OCI-LY7 (cell line): ENCODE measurements at regions not wholly inside any gene's neighbourhood (a gene's known extent, or its start where the extent isn't known, plus 50 kb on each side); places are given as distances from the start of the nearest gene placed in this dataset.

Experiments
- BruUV-seq: library from RNA; stranded (reverse); fragments of 400-500 nt; replicated peaks from 2 replicates; lab custom pipeline; 2021; lab: Mats Ljungman, UMichigan
- CTCF ChIA-PET: fragments of 300-600 bp; sonication (Branson Sonifier 250); formaldehyde crosslinking; loops from one replicate; lab custom pipeline; 2022; ENCODE audit warnings: antibody characterized with exemption; ENCODE audit not compliant: unreplicated experiment; lab: Charles Lee
- POLR2A ChIA-PET: fragments of 300-600 bp; sonication (Branson Sonifier 250); formaldehyde crosslinking; loops from one replicate; lab custom pipeline; 2022; ENCODE audit warnings: antibody characterized with exemption; lab: Charles Lee
- DNase-seq: peaks from one replicate; pipeline ENCODE4 v3.0.0-alpha.2; 2015; ENCODE audit warnings: low spot score
- H2AFZ ChIP-seq: fragments of 200-600 bp; sonication (generic), shearing (Covaris generic); 2 replicates; pipeline ENCODE4 v1.6.1; 2014; ENCODE audit warnings: mild to moderate bottlenecking, antibody characterized with exemption, low read length, moderate library complexity
- H3K27ac ChIP-seq: fragments of 200-600 bp; sonication (generic); 2 replicates; pipeline ENCODE4 v1.5.1; 2014; ENCODE audit warnings: mixed run types, low read depth, mild to moderate bottlenecking, moderate library complexity, low read length, inconsistent platforms; ENCODE audit not compliant: poor library complexity, severe bottlenecking
- H3K36me3 ChIP-seq: fragments of 200-600 bp; sonication (generic); 2 replicates; pipeline ENCODE4 v1.6.1; 2014; ENCODE audit warnings: mild to moderate bottlenecking, antibody characterized with exemption, low read length, moderate library complexity, mixed read lengths; ENCODE audit not compliant: insufficient read depth
- H3K4me1 ChIP-seq: fragments of 200-600 bp; sonication (generic); 2 replicates; pipeline ENCODE4 v1.5.1; 2014; ENCODE audit warnings: mild to moderate bottlenecking, low read length; ENCODE audit not compliant: insufficient read depth, poor library complexity, severe bottlenecking
- H3K4me2 ChIP-seq: fragments of 200-600 bp; sonication (generic); 2 replicates; pipeline ENCODE4 v1.6.1; 2014; ENCODE audit warnings: mild to moderate bottlenecking, low read length
- H3K4me3 ChIP-seq: fragments of 200-600 bp; sonication (generic); 2 replicates; pipeline ENCODE4 v1.5.1; 2014; ENCODE audit warnings: mild to moderate bottlenecking, low read depth, low read length; ENCODE audit not compliant: poor library complexity, severe bottlenecking
- H3K79me2 ChIP-seq: fragments of 200-600 bp; sonication (generic); 2 replicates; pipeline ENCODE4 v1.6.1; 2016; ENCODE audit warnings: low read depth, mild to moderate bottlenecking, low read length, moderate library complexity, mixed read lengths; ENCODE audit not compliant: insufficient read depth
- H3K9me2 ChIP-seq: fragments of 200-600 bp; sonication (generic); 2 replicates; pipeline ENCODE4 v1.6.1; 2016; ENCODE audit warnings: mild to moderate bottlenecking, low read length, mixed read lengths; ENCODE audit not compliant: insufficient read depth
- H3K9me3 ChIP-seq: fragments of 200-600 bp; sonication (generic); 2 replicates; pipeline ENCODE4 v1.6.1; 2014; ENCODE audit warnings: mild to moderate bottlenecking, mixed run types, low read length, mixed read lengths
- H4K20me1 ChIP-seq: fragments of 200-600 bp; sonication (generic); 2 replicates; pipeline ENCODE4 v1.6.1; 2014; ENCODE audit warnings: mild to moderate bottlenecking, antibody characterized with exemption, low read length, moderate library complexity, mixed read lengths; ENCODE audit not compliant: insufficient read depth
- EZH2phosphoT487 ChIP-seq: fragments of 200-600 bp; sonication (generic); IDR thresholded peaks from 2 replicates; pipeline ENCODE4 v1.6.1; 2018; ENCODE audit warnings: low read depth, borderline replicate concordance, mild to moderate bottlenecking, mixed run types, antibody characterized with exemption, low read length, moderate library complexity, mixed read lengths
- intact Hi-C: fragments of 100-400 bp; cut with micrococcal nuclease; formaldehyde crosslinking; loops from one replicate; pipeline ENCODE4 v1.10.0; 2022; ENCODE audit not compliant: unreplicated experiment
- TF ChIP-seq, protein P1 (sequence below): fragments of 200-600 bp; sonication (generic); conservative IDR thresholded peaks from 2 replicates; pipeline ENCODE4 v1.5.1; 2014; ENCODE audit warnings: mild to moderate bottlenecking, antibody characterized with exemption, low read length, moderate library complexity, mixed read lengths

DNA sequence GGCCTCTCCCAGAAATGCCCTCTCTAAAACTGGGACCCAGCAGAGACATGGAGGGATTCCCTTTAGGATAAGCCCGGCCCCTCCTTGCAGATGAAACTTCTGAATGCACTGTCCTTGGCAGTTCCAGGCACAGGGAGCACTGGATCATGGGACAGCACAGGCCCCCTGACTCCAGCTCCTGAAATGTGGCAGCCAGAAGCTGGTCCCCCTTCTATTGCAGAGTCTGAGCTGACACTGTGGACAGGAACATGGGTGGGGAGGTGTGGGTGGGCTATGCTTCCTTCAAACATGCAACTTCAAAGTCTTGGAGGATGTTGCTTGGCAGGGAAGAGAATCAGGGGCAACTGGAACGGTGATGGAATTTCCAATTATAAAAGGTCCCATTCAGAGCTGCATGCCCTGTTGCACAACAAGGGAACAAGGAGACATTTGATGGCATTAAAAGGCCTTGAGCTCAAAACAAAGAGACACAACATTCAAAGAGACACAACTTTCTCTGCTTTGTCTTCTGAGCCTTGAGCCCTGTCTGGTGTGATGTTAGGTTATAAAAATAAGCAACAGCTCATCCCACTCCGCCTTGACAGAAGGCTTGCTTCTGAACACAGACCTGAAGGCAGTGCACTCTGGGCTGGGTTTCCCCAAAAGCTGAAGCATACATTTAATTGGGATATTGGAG lies 239.0 kb downstream of the OSR1 start:
- no peak for TF ChIP-seq EZH2phosphoT487
- TF ChIP-seq, protein P1, sequence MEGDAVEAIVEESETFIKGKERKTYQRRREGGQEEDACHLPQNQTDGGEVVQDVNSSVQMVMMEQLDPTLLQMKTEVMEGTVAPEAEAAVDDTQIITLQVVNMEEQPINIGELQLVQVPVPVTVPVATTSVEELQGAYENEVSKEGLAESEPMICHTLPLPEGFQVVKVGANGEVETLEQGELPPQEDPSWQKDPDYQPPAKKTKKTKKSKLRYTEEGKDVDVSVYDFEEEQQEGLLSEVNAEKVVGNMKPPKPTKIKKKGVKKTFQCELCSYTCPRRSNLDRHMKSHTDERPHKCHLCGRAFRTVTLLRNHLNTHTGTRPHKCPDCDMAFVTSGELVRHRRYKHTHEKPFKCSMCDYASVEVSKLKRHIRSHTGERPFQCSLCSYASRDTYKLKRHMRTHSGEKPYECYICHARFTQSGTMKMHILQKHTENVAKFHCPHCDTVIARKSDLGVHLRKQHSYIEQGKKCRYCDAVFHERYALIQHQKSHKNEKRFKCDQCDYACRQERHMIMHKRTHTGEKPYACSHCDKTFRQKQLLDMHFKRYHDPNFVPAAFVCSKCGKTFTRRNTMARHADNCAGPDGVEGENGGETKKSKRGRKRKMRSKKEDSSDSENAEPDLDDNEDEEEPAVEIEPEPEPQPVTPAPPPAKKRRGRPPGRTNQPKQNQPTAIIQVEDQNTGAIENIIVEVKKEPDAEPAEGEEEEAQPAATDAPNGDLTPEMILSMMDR, result no peak
- no TSS peak for BruUV-seq
- no peak overlapping the region for H3K4me2 ChIP-seq
- H3K4me3 ChIP-seq, result no peak overlapping the region
- H3K36me3 ChIP-seq, result no peaks in the 10 kb centered on the region
- no peak overlapping the region for H2AFZ ChIP-seq
- H3K9me3 ChIP-seq, result no peaks in the 10 kb centered on the region
- intact Hi-C loops, result loop anchor here (10.0 kb wide), 1 partner anchor 235 kb away; no protein-coding TSS in a partner anchor
- H4K20me1 ChIP-seq, result no peaks in the 10 kb centered on the region
- H3K27ac ChIP-seq, result no peak overlapping the region
- no peaks in the 10 kb centered on the region for H3K9me2 ChIP-seq
- no peaks in the 10 kb centered on the region for H3K4me1 ChIP-seq
- no peaks in the 10 kb centered on the region for H3K79me2 ChIP-seq
- ChIA-PET POLR2A (no interaction called here), CTCF (no interaction called here)
- DNase-seq, result no peak

GRCh38 chr2:19116918-19117317 lies 241.5 kb downstream of the OSR1 start:
- TF ChIP-seq EZH2phosphoT487, result no peak
- TF ChIP-seq, protein P1, result no peak
- Histone ChIP-seq H3K9me3 (no peaks in the 10 kb centered on the region), H3K36me3 (no peaks in the 10 kb centered on the region), H3K79me2 (no peaks in the 10 kb centered on the region), H3K4me2 (no peak overlapping the region), H2AFZ (no peak overlapping the region), H3K4me3 (no peak overlapping the region), H3K27ac (no peak overlapping the region), H4K20me1 (no peaks in the 10 kb centered on the region), H3K4me1 (no peaks in the 10 kb centered on the region), H3K9me2 (no peaks in the 10 kb centered on the region)
- intact Hi-C loops, result loop anchor here (10.0 kb wide), 1 partner anchor 232 kb away; no protein-coding TSS in a partner anchor
- DNase-seq, result no peak
- ChIA-PET POLR2A (no interaction called here), CTCF (no interaction called here)
- no TSS peak for BruUV-seq

DNA sequence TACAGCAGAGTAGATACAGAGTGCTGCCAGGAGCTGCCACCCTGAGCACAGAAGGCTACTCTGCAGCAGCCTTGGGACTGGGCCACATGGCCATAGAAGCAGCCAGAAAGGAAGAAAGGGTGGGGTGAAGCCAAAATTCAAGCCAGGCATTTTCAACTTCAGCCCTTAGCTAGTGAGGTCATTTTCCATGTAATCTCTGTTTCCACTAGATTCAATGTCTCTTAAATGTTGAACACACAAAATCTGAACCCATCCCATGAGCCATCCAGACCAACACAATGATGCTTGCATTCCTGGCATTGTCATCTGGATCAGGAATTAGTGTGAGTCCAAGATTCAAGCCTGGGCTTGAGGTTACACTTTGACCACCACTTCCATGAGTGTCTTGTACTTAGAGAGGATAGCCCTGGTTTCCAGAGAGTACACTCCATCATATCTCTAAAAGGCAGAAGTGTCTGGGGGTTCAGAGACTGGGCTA lies 243.6 kb downstream of the OSR1 start:
- H3K79me2 ChIP-seq, result no peaks in the 10 kb centered on the region
- H3K27ac ChIP-seq, result no peak overlapping the region
- no peak overlapping the region for H3K4me2 ChIP-seq
- intact Hi-C loops, result loop anchor here (10.0 kb wide), 1 partner anchor 230 kb away; no protein-coding TSS in a partner anchor
- no peaks in the 10 kb centered on the region for H3K36me3 ChIP-seq
- no peak overlapping the region for H2AFZ ChIP-seq
- no peaks in the 10 kb centered on the region for H3K9me3 ChIP-seq
- no peaks in the 10 kb centered on the region for H3K9me2 ChIP-seq
- ChIA-PET POLR2A (no interaction called here), CTCF (no interaction called here)
- H3K4me1 ChIP-seq, result no peaks in the 10 kb centered on the region
- TF ChIP-seq, protein P1, result no peak
- no peak for TF ChIP-seq EZH2phosphoT487
- no TSS peak for BruUV-seq
- DNase-seq, result no peak
- no peaks in the 10 kb centered on the region for H4K20me1 ChIP-seq
- no peak overlapping the region for H3K4me3 ChIP-seq
